Fibroblast of villous mesenchyme (primary cell): ENCODE measurements at regions not wholly inside any gene's neighbourhood (a gene's known extent, or its start where the extent isn't known, plus 50 kb on each side); places are given as distances from the start of the nearest gene placed in this dataset.
A peak's percentile ranks its signal among the peaks of the same experiment; 100 is the strongest.
"Not testable (repeated sequence)": the region's sequence is repeated elsewhere in the genome, so short reads cannot be mapped to it uniquely, and the experiment has no call there.

Source experiments
- DNase-seq: peaks from one replicate; pipeline ENCODE4 v3.0.0-alpha.2; 2010; ENCODE audit warnings: low read depth
- H3K4me3 ChIP-seq: 2 replicates; pipeline ENCODE4 v1.5.1; 2011; ENCODE audit warnings: low read depth, mild to moderate bottlenecking, low read length
- CTCF ChIP-seq: IDR thresholded peaks from 2 replicates; pipeline ENCODE4 v1.5.1; 2012; ENCODE audit warnings: low read depth, mild to moderate bottlenecking, low read length; ENCODE audit not compliant: insufficient read depth

GRCh38 chr4:79682801-79683530 is 274.9 kb upstream of the GK2 start:
- no peak overlapping the region for H3K4me3 ChIP-seq
- TF ChIP-seq CTCF = no peak
- DNase-seq = no peak

- no peak for DNase-seq
- H3K4me3 ChIP-seq = no peak overlapping the region
- TF ChIP-seq CTCF = no peak
Measured at GRCh38 chr4:79682161-79682560, 274.1 kb upstream of the GK2 start.

GRCh38 chr4:79679859-79680258 is 271.8 kb upstream of the GK2 start:
- no peak for TF ChIP-seq CTCF
- H3K4me3 ChIP-seq = no peak overlapping the region

GRCh38 chr4:79678472-79679202 is 270.6 kb upstream of the GK2 start:
- H3K4me3 ChIP-seq = no peak overlapping the region
- peak; percentile 88 for DNase-seq
- TF ChIP-seq CTCF = no peak

More at GRCh38 chr4:79679859-79680258, 271.8 kb upstream of the GK2 start:
- no peak for DNase-seq

GRCh38 chr4:79676705-79677104 is 268.7 kb upstream of the GK2 start:
- H3K4me3 ChIP-seq = no peak overlapping the region
- TF ChIP-seq CTCF = no peak
- peak; percentile 41 for DNase-seq

- DNase-seq, H3K4me3 ChIP-seq: not testable (repeated sequence)
Measured at GRCh38 chr4:79674906-79675305, 266.9 kb upstream of the GK2 start.

GRCh38 chr4:79673898-79674297 is 265.9 kb upstream of the GK2 start:
- DNase-seq = no peak
- TF ChIP-seq CTCF = no peak
- H3K4me3 ChIP-seq = no peak overlapping the region
